ENCODE measurements at regions not wholly inside any gene's neighbourhood (a gene's known extent, or its start where the extent isn't known, plus 50 kb on each side); places are given as distances from the start of the nearest gene placed in this dataset.

DNA sequence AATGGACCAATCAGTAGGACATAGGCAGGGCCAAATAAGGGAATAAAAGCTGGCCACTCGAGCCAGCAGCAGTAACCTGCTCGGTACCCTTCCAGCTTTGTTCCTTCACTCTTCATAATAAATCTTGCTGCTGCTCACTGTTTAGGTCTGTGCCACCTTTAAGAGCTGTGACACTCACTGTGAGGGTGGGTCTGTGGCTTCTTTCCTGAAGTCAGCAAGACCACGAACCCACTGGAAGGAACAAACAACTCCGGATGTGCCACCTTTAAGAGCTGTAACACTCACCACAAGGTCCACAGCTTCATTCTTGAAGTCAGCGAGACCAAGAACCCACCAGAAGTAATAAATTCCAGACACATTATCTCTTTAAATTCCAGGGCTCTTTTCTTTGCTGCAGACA, 1922.3 kb upstream of the PCDH20 start:
- no peak for TF ChIP-seq CTCF (IDR thresholded peaks at IDR 0.05; ENCODE audit: extremely low read depth in 1 of 2, insufficient read depth in 1 of 2, low read depth in 1 of 2, low read length in 2 of 2)
- TF ChIP-seq POLR2A (IDR thresholded peaks at IDR 0.05; ENCODE audit: low read depth, low read length) = no peak
- TF ChIP-seq JUN (IDR thresholded peaks at IDR 0.05; ENCODE audit: borderline replicate concordance, insufficient read depth, insufficient read length, low read depth) = no peak
- TF ChIP-seq FOS (IDR thresholded peaks at IDR 0.05; ENCODE audit: borderline replicate concordance, insufficient read depth, low read length) = no peak
- TF ChIP-seq EZH2 (IDR thresholded peaks at IDR 0.05; ENCODE audit: borderline replicate concordance, low read depth, low read length, severe bottlenecking) = no peak
- no peak for TF ChIP-seq MYC (IDR thresholded peaks at IDR 0.05; ENCODE audit: low read depth, low read length)
- no peak for TF ChIP-seq GATA2 (IDR thresholded peaks at IDR 0.05; ENCODE audit: insufficient read depth, insufficient read length, low read depth, low read length)
- TF ChIP-seq POLR2AphosphoS5 (IDR thresholded peaks at IDR 0.05; ENCODE audit: insufficient read depth, low read depth, low read length) = no peak
- FAIRE-seq (no peak), DNase-seq (ENCODE audit: low read depth, low spot score) (no peak)
- Histone ChIP-seq H3K27ac (ENCODE audit: insufficient read depth, low read depth, low read length) (no peak overlapping the region), H3K79me2 (ENCODE audit: control insufficient read depth, insufficient read depth, low read length) (no peaks in the 10 kb centered on the region), H3K9me3 (replicated peaks; ENCODE audit: control insufficient read depth, insufficient read depth, low read length) (no peaks in the 10 kb centered on the region), H2AFZ (ENCODE audit: low read depth, low read length) (no peak overlapping the region), H3K4me2 (ENCODE audit: insufficient read depth, low read length) (no peak overlapping the region), H3K9ac (replicated peaks; ENCODE audit: extremely low read depth, insufficient read depth, low read length) (no peak overlapping the region), H3K4me3 (replicated peaks in 1 of 3; ENCODE audit: insufficient read depth in 1 of 3, low read depth in 1 of 3, low read length in 3 of 3) (no peak overlapping the region), H3K4me1 (ENCODE audit: control insufficient read depth, extremely low read depth, insufficient read depth, low read length) (no peaks in the 10 kb centered on the region), H3K27me3 (ENCODE audit: control insufficient read depth in 2 of 2, insufficient read depth in 2 of 2, low read length in 2 of 2) (no peaks in the 10 kb centered on the region), H3K9me1 (replicated peaks; ENCODE audit: control insufficient read depth, extremely low read depth, insufficient read depth, low read length) (no peaks in the 10 kb centered on the region), H3K36me3 (ENCODE audit: control insufficient read depth in 2 of 2, extremely low read depth in 1 of 2, insufficient read depth in 2 of 2, low read length in 2 of 2) (no peaks in the 10 kb centered on the region), H4K20me1 (replicated peaks; ENCODE audit: control insufficient read depth, extremely low read depth, insufficient read depth, low read length) (no peaks in the 10 kb centered on the region)
- intact Hi-C loops (cut with micrococcal nuclease) = no loop called here
- ChIA-PET POLR2A (no interaction called here), CTCF (interaction anchor here (0.6 to 1.5 kb wide), 2 partner anchors 10 to 102 kb away, joined by 3 read pairs; no protein-coding TSS in a partner anchor)
- dilution Hi-C loops (cut with MboI; ENCODE audit: extremely low pct_ligation_motif_present, low sequenced_read_pairs) = no loop called here
- BruUV-seq (replicated peaks) = no TSS peak

All from endothelial cell of umbilical vein (primary cell).